Erythroblast (primary cell): ENCODE measurements at regions not wholly inside any gene's neighbourhood (a gene's known extent, or its start where the extent isn't known, plus 50 kb on each side); places are given as distances from the start of the nearest gene placed in this dataset.

Source experiments
- GATA1 ChIP-seq: IDR thresholded peaks from 2 replicates; pipeline ENCODE4 v1.6.1; 2011; ENCODE audit warnings: low read depth, mild to moderate bottlenecking, control low read depth, low read length, moderate library complexity
- POLR2A ChIP-seq: IDR thresholded peaks from 2 replicates; pipeline ENCODE4 v1.6.1; 2011; ENCODE audit warnings: mild to moderate bottlenecking, low read length

DNA sequence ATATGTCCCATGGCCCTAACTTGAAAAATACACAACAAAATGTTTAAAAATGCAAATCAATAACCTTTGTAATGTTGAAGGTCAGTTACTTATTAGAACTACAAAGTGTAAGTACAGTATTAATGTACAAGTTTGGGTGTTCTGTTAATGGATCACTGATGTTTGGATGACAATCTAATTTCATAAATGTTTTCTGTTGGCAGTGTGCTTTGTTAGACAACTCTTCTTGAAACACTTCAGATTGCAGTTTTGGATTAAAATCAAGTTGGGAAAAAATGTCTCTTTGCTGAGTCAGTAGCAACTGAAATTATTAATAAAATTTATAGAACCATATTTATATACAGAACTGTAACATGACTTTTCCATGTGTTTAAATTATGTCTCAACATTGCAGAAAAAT is 1063.5 kb upstream of the PCDH9 start:
- TF ChIP-seq POLR2A (no peak), GATA1 (no peak)
